ENCODE measurements at regions not wholly inside any gene's neighbourhood (a gene's known extent, or its start where the extent isn't known, plus 50 kb on each side); places are given as distances from the start of the nearest gene placed in this dataset.

DNA sequence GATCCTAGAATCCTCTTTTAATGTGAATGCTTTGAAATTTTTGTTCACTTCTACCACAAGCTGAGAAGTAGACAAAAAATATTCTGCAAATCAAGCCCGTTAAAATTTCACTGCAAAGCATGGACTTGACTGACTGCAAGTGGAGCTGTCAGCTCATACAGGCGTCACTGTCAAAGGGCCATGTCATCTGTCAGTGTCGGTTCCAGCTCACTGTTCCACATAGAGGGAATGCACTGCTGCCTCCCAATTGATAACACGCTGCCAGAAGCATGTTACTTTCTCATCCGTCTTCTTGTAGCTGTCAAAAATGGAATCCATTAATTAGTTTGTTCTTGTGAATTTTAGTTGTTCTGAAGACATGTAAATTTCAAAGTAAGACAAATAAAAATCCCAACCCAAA lies 50.4 kb upstream of the FBXL4 start:
- H3K36me3 Mint-ChIP-seq = no peaks in the 10 kb centered on the region
- peaks cover 16% of the 10 kb centered on the region for H3K27me3 Mint-ChIP-seq
- H3K27ac Mint-ChIP-seq = no peak overlapping the region
- no peaks in the 10 kb centered on the region for H3K4me1 Mint-ChIP-seq
- no peaks in the 10 kb centered on the region for H3K9me3 Mint-ChIP-seq
- DNase-seq = no peak
- H3K4me3 Mint-ChIP-seq = no peak overlapping the region
